Stimulated activated CD8-positive, alpha-beta memory T cell treated with anti-CD3 and anti-CD28 coated beads, Interleukin-12 subunit alpha, Interleukin-12 subunit beta, amount 100 ng/mL, for 4 hours (primary cell): ENCODE measurements at regions not wholly inside any gene's neighbourhood (a gene's known extent, or its start where the extent isn't known, plus 50 kb on each side); places are given as distances from the start of the nearest gene placed in this dataset.

Source experiments
- DNase-seq: peaks from one replicate; pipeline ENCODE4 v3.0.0-alpha.2; 2020; ENCODE audit warnings: low read depth

GRCh38 chr2:133945089-133945488 is 308.8 kb upstream of the MGAT5 start:
- no peak for DNase-seq

DNA sequence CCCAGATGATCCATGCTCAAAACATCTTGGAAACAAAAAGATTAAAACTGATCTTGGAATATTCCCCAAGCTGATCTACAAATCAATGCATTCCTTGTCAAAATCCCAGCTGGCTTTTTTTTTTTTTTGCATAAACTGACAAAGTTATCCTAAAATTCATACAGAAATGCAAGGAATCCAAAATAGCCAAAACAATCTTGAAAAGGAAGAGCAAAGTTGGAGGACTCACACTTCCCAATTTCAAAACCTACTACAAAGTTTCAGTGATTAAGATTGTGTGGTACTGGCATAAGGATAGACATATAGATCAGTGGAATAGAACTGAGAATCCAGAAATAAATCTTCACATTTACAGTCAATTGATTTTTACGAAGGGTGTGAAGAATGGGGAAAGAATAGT is 306.8 kb upstream of the MGAT5 start:
- DNase-seq: no peak

GRCh38 chr2:133948610-133949290 is 305.1 kb upstream of the MGAT5 start:
- no peak for DNase-seq

DNA sequence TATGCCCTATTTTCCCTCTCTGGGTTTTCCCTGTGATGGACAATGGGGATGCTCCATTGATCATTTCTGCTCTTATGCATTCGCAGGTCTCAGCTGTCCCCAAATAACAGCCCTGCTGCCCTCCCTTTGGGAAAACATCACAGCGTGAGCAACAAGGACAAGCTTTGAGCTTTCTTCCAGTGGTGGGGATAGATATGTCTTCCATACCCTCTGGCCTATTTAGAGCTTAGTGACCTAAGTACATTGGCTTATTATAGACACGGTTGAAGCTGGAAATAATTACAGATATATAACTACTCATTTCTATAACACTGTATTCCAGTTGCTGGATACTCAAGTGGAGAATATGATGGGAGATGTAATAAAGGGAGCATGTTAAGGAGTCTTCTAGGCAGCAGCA is 304.3 kb upstream of the MGAT5 start:
- no peak for DNase-seq

DNA sequence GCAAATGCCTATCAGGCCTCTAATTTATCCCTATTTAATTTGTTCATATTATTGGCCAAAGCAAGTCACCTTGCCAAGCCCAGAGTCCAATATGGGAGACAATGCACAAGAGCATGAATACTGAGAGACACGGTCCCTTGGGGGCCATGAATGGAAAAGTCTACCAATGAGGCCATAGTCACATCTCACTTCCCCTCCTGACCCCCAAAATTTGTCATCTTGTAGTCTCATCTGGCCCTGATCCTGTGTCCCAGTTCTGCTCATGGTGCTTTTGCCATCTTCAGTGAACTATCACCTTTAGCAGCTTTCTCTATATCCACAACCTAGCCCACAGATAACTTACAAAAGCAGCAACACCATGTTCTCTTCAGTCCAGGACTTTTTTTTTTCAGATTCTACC is 302.7 kb upstream of the MGAT5 start:
- no peak for DNase-seq

GRCh38 chr2:133952420-133952819 is 301.5 kb upstream of the MGAT5 start:
- no peak for DNase-seq

DNA sequence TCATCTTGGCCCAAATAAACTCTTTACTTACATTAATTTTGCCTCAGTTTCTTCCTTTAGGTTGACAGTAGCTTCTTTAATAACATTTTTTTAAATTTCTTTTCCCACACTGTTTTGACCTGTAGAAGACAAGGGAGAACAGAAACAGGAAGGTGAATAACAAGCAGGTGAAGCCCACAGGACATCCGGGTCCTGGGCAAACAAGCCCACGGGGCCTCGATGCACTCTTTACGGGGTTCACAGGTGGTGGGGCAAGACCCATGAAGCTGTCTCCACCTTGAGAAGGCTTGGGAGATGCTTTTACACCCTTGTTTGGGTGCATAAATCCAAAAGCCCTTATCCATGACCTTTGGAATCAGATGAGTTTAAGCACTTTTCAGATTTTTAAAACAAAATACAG is 301.0 kb upstream of the MGAT5 start:
- DNase-seq: no peak

GRCh38 chr2:133953524-133953923 is 300.3 kb upstream of the MGAT5 start:
- DNase-seq: no peak

- no peak for DNase-seq
Observed at GRCh38 chr2:133954636-133955035, 299.2 kb upstream of the MGAT5 start.

- no peak for DNase-seq
Observed at GRCh38 chr2:133955169-133955568, 298.7 kb upstream of the MGAT5 start.

- no peak for DNase-seq
Observed at GRCh38 chr2:133956434-133956935, 297.4 kb upstream of the MGAT5 start.

DNA sequence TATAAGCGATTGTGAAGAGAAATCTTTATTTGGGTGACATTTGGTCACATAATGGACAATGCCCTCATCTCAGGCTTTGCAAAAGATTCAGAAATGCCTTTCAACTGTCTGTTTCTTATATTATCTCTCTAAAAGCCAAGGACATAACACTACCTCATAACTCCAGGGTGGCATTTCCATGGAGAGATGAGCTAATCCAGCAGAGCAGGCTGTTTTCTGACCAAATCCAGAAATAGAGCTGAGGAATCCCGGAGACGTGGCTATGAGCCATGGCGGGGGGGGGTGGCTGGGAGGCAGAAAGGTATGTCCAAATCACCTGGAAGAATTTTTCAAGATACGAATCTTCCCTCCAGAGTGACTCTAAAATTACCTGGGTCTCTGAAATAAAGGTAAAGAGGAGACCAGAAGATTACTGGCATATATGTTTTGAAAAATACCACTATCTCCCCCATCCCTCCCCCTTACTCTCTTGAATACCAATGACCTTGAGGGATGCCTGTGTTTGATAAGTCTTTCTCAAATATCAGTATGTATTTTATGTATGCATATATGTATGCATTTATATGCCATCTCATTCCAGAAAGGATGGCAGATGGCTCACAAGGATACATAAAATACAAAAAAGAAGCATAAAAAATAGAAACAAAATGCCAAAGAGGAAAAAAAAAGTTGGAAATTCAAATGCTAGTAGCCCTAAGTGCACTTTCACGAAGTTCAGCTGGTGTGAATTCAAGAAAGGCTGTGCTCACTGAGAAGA is 296.0 kb upstream of the MGAT5 start:
- no peak for DNase-seq

- no peak for DNase-seq
Observed at GRCh38 chr2:133959066-133959465, 294.8 kb upstream of the MGAT5 start.

- no peak for DNase-seq
Observed at GRCh38 chr2:133966720-133967304, 287.1 kb upstream of the MGAT5 start.

- no peak for DNase-seq
Observed at GRCh38 chr2:133967326-133967725, 286.5 kb upstream of the MGAT5 start.

DNA sequence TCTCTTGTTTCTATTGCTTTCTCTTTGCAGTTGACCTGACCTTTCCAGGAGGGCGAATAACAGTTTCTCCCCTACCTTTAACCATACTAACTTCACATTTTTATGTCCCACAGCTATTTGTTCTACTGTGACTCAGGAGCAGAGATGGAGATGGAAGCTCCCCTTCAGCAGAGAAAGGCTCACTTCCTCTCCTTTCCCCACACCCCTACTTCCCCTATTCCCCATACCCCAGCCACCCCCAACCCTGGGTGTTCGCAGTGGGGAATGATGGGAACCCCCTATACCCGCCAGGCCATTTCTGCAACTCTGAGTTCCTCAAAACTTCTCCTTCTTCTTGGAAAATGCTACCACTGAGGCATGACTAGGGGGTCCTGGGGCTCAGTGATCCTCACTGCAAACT is 285.4 kb upstream of the MGAT5 start:
- no peak for DNase-seq

- no peak for DNase-seq
Observed at GRCh38 chr2:133970641-133971040, 283.2 kb upstream of the MGAT5 start.

DNA sequence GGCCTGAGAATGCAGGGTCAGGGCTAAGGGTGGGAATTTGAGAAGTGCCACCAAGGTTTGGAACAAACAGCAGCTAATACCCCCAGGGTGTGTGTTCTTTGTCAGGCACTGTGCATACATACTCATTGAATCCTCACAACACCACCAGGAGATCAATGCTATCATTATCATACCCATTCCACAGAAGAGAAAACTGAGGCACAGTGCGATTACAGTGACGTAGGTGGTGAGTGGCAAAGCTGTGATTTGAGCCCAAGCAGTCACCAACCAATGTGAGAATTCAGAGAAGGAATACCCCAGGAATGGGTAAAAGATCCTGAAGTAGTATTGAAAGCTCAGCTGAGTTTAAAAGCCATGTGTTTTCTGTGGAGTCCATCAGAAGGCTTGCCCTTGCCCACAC is 281.6 kb upstream of the MGAT5 start:
- no peak for DNase-seq

DNA sequence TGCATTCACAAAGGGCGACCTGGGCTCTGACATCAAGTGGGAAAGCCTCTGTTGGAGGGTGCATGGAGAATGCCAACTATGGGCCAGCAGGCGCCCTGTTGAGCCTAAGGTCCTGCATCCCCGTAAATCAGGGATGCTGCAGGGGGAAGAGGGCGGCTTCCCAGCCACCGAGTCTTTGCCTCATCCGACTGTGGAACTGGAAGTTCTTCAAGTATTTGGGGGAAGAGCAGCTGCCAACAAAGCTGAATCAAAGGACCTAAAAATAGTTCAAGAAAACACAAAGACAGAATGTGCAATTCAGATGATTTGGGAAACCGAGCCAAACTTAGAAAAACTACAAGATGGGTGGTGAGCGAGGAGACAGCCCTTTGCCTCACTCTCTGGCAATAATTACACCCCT is 281.1 kb upstream of the MGAT5 start:
- DNase-seq: no peak

- no peak for DNase-seq
Observed at GRCh38 chr2:133974353-133974752, 279.5 kb upstream of the MGAT5 start.

DNA sequence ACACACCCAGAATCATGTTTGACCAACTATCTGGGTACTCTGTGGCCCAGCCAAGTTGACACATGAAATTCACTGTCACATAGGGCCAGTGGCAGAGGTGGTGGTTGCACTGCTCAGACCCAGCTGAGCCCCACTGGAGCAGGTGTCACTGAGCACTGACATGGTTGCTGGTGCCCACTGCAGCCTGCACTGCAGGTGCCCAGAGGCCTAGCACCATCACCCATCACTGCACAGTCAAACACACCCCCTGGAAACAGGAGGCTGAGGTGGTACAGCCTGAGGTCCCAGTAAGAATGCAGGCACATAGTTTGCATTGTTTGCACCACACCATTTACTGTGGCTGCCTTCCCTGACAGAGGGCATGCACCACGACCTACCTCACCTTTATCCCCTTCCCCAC is 278.7 kb upstream of the MGAT5 start:
- DNase-seq: no peak

GRCh38 chr2:133975676-133976428 is 278.0 kb upstream of the MGAT5 start:
- no peak for DNase-seq

DNA sequence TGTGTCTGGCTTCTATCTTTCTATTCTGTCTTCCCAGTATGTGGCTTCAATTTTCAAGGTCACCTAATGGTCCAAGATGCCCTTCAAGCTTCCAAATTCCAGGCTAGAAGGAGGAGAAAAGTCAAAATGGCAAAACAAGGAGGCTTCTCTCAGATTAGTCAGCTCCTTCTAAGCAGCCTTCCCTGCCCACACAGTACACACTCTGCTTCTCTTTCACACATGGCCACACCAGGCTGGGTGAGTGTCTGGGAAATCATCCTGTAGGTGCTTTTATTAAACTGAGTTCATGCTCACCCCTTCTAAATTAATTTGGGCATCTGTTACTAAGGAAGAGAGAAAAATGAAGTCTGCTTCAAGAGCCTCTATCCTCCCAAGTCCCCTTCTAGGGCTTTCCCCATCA is 277.2 kb upstream of the MGAT5 start:
- DNase-seq: no peak
